ENCODE measurements at regions not wholly inside any gene's neighbourhood (a gene's known extent, or its start where the extent isn't known, plus 50 kb on each side); places are given as distances from the start of the nearest gene placed in this dataset.

DNA sequence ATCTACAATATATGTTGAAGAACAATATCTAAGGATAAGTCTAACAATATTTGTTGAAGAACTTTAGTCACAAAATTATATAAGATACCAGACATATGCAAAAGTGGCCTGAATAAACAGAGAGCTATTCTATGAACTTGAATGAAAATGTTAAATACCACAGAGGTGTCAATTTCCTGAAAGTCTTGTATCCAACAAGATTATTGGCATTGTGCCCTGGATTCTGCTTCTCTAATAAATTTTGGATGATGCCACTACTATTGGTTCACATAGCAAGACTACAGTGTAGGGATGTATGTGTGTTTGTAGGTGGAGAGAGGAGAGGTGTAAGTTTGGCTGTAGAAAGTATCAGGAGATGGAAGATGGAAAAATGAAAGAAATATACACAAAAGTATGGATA is 731.8 kb upstream of the RGMB start:
- TF ChIP-seq, protein P1, sequence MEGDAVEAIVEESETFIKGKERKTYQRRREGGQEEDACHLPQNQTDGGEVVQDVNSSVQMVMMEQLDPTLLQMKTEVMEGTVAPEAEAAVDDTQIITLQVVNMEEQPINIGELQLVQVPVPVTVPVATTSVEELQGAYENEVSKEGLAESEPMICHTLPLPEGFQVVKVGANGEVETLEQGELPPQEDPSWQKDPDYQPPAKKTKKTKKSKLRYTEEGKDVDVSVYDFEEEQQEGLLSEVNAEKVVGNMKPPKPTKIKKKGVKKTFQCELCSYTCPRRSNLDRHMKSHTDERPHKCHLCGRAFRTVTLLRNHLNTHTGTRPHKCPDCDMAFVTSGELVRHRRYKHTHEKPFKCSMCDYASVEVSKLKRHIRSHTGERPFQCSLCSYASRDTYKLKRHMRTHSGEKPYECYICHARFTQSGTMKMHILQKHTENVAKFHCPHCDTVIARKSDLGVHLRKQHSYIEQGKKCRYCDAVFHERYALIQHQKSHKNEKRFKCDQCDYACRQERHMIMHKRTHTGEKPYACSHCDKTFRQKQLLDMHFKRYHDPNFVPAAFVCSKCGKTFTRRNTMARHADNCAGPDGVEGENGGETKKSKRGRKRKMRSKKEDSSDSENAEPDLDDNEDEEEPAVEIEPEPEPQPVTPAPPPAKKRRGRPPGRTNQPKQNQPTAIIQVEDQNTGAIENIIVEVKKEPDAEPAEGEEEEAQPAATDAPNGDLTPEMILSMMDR (conservative IDR thresholded peaks at IDR 0.05; ENCODE audit: low read depth, low read length) = no peak
- TF ChIP-seq EZH2 (IDR thresholded peaks at IDR 0.05; ENCODE audit: borderline replicate concordance, low read depth, low read length, poor library complexity, severe bottlenecking) = no peak
